Neural progenitor cell (in vitro differentiated cells): ENCODE measurements at regions not wholly inside any gene's neighbourhood (a gene's known extent, or its start where the extent isn't known, plus 50 kb on each side); places are given as distances from the start of the nearest gene placed in this dataset.

Source experiments
- CTCF ChIP-seq: fragments of 200-600 bp; sonication (generic); IDR thresholded peaks from 2 replicates; pipeline ENCODE4 v1.5.1; 2017; ENCODE audit warnings: antibody characterized with exemption, mild to moderate bottlenecking
- EZH2phosphoT487 ChIP-seq: fragments of 200-600 bp; sonication (generic); IDR thresholded peaks from 2 replicates; pipeline ENCODE4 v1.6.1; 2017; ENCODE audit warnings: antibody characterized with exemption

- TF ChIP-seq EZH2phosphoT487 (no peak), CTCF (no peak)
Measured at GRCh38 chr12:116399055-116399454, 121.6 kb upstream of the MED13L start.
